ENCODE measurements at regions not wholly inside any gene's neighbourhood (a gene's known extent, or its start where the extent isn't known, plus 50 kb on each side); places are given as distances from the start of the nearest gene placed in this dataset.
"Not testable (repeated sequence)": the region's sequence is repeated elsewhere in the genome, so short reads cannot be mapped to it uniquely, and the experiment has no call there.

DNA sequence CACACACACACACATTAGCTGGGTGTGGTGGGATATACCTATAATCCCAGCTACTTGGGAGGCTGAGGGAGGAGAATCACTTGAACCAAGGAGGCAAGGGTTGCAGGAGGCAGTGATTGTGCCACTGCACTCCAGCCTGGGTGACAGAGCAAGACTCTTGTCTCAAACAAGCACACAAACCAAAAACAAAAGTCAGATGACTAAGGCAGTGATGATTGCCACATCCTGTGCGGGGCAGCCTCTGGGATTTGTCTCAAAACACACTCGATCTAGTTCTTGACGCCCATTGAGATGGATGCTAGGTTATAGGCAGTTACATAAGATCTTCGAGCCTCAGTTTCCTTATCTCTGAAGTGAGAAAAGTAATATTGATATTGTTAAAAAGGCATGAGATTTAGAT is 57.8 kb upstream of the NBPF8 start:
- H3K27ac ChIP-seq (ENCODE audit: low read length); H3K4me1 ChIP-seq (ENCODE audit: low read length); H3K9ac ChIP-seq (ENCODE audit: low read length); H3K36me3 ChIP-seq (replicated peaks; ENCODE audit: low read depth, low read length); H4K20me1 ChIP-seq (ENCODE audit: insufficient read depth, low read length); H3K4me3 ChIP-seq (ENCODE audit: low read length); H3K9me3 ChIP-seq (ENCODE audit: insufficient read depth, low read length); H3K79me2 ChIP-seq (ENCODE audit: low read length); H2AFZ ChIP-seq (ENCODE audit: low read depth, low read length); H3K27me3 ChIP-seq (ENCODE audit: low read depth, low read length): not testable (repeated sequence)
- H3K4me2 ChIP-seq (ENCODE audit: low read length): peak overlapping the region; percentile 12; the same call in 1 of the 2 replicates

DNA sequence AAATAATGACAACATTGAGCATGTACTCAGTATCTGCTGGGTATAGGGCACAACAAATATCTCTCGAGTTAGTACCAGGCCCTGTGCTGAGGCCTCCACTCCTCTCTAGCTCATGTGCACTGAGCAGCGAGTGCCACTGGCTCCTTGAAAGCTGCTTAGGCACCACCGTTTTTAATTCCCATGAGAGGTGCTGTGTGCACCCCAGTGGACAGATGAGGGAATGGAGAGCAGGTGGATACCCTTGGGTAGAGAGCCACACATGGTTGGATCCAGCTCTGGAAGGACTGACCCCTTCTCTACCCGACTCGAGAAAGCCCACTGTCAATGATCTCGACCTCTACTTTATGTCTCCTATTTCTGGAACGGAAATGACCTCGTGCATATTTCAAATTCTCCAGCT is 58.7 kb upstream of the NBPF8 start:
- not testable (repeated sequence) for H3K9me3 ChIP-seq (ENCODE audit: insufficient read depth, low read length); H3K79me2 ChIP-seq (ENCODE audit: low read length); H4K20me1 ChIP-seq (ENCODE audit: insufficient read depth, low read length); H3K9ac ChIP-seq (ENCODE audit: low read length); H3K4me3 ChIP-seq (ENCODE audit: low read length); H3K4me1 ChIP-seq (ENCODE audit: low read length); H3K27me3 ChIP-seq (ENCODE audit: low read depth, low read length); H3K27ac ChIP-seq (ENCODE audit: low read length); H3K36me3 ChIP-seq (replicated peaks; ENCODE audit: low read depth, low read length); H2AFZ ChIP-seq (ENCODE audit: low read depth, low read length); H3K4me2 ChIP-seq (ENCODE audit: low read length)

DNA sequence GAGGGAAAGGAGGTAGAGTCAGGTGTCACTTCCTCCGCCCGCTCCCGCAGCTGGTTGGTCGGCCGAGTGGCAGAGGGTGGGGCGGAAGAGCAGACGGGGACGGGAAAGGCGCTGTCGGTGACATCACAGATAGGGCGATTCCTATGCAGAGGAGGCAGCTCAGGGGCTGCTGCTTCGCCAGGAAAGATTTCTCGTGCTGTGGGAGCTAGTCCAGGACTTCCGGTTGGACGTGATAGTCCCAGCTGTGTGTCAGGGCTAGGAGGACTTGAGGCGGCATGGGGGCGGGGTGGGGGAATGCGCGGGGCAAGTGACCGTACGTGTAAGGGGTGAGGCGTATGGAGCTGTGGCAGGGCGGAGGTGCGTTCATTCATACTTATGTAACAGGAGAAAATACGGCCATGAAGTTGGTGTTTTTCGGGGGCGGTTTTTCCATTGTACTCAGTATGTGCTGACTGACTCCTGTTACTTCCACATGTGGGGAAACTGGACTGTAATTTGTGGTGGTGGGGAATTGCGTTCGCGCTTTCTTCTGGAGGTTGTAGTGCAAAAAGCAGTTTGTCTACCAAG is 60.1 kb upstream of the NBPF8 start:
- H3K27ac ChIP-seq (ENCODE audit: low read length): peak overlapping the region; percentile 61
- H3K9ac ChIP-seq (ENCODE audit: low read length): peak overlapping the region; percentile 78
- peak overlapping the region; percentile 77 for H3K4me3 ChIP-seq (ENCODE audit: low read length)
- not testable (repeated sequence) for H3K36me3 ChIP-seq (replicated peaks; ENCODE audit: low read depth, low read length); H2AFZ ChIP-seq (ENCODE audit: low read depth, low read length); H3K79me2 ChIP-seq (ENCODE audit: low read length); H3K9me3 ChIP-seq (ENCODE audit: insufficient read depth, low read length); H4K20me1 ChIP-seq (ENCODE audit: insufficient read depth, low read length); H3K4me1 ChIP-seq (ENCODE audit: low read length); H3K27me3 ChIP-seq (ENCODE audit: low read depth, low read length)
- H3K4me2 ChIP-seq (ENCODE audit: low read length): peak overlapping the region; percentile 47

DNA sequence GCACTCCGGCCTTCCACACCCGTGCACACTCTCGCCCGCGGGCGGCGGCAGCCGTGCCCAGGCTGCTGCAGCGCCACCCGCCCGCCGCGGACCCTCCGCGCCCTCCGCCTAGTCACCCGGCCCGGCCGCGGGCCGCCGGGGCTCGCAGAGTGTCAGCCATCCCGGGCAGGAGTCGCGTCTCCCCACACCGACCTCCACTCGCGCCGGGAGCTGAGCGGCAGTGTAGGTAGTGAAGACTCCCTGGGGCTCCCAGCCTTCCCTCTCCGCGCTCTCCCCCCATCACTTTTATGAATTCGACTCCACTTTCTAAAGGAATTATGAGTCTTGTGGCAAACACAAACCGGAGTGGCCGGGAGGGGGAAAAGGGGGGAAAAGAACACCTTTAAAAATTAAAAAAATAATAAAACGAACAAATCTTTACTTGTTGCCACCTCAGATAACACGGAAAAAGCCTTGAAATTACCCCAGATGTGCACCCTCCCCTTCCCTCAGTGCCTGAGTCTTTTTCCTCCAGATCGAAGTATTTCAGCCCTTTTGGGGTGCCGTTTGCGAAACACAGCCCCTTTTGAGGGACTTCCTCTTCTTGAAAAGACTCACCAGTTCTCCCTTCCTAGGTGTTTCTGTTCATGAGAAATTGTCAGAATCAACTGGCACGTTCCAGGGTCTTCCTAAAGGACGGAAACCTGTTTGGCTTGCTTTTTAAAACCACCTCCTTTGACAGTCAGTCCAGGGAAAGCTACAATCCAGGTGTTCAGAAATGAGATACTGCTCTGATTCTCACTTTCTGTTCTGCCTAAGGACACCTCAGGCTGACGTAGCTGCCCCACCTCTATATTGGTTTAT is 72.4 kb upstream of the NBPF8 start:
- H3K9ac ChIP-seq (ENCODE audit: low read length): peak overlapping the region; percentile 65
- H3K4me2 ChIP-seq (ENCODE audit: low read length): peak overlapping the region; percentile 85
- H3K27me3 ChIP-seq (ENCODE audit: low read depth, low read length); H3K36me3 ChIP-seq (replicated peaks; ENCODE audit: low read depth, low read length); H3K27ac ChIP-seq (ENCODE audit: low read length); H3K4me1 ChIP-seq (ENCODE audit: low read length); H4K20me1 ChIP-seq (ENCODE audit: insufficient read depth, low read length); H2AFZ ChIP-seq (ENCODE audit: low read depth, low read length); H3K9me3 ChIP-seq (ENCODE audit: insufficient read depth, low read length); H3K79me2 ChIP-seq (ENCODE audit: low read length): not testable (repeated sequence)
- H3K4me3 ChIP-seq (ENCODE audit: low read length): peak overlapping the region; percentile 78

DNA sequence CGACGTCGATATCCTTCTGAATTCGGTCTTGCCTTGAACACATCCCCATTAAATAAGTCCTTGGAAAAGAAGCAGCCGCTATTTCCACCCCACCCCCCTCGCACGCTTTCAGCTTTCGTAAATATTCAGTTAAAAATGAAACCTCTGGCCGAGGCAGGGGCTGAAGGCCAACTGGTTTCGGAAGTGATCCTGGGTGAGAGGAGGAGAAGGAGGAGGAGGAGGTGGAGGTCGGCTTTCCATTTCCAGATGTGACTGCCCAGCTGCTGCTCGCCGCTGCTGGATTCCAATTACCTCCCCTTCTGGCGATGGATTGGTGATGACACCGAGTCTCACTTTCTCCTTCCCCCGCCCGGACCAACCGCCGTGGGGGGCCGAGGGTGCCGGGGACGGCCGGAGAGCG is 73.1 kb upstream of the NBPF8 start:
- Histone ChIP-seq H3K4me2 (ENCODE audit: low read length) (peak overlapping the region; percentile 40), H3K9ac (ENCODE audit: low read length) (peak overlapping the region; percentile 60), H3K27ac (ENCODE audit: low read length) (0 out of 2 replicates have a peak overlapping the region, but pooled peaks have one; percentile 32), H3K4me3 (ENCODE audit: low read length) (peak overlapping the region; percentile 74)
- H3K36me3 ChIP-seq (replicated peaks; ENCODE audit: low read depth, low read length); H3K79me2 ChIP-seq (ENCODE audit: low read length); H4K20me1 ChIP-seq (ENCODE audit: insufficient read depth, low read length); H2AFZ ChIP-seq (ENCODE audit: low read depth, low read length); H3K4me1 ChIP-seq (ENCODE audit: low read length); H3K27me3 ChIP-seq (ENCODE audit: low read depth, low read length); H3K9me3 ChIP-seq (ENCODE audit: insufficient read depth, low read length): not testable (repeated sequence)

DNA sequence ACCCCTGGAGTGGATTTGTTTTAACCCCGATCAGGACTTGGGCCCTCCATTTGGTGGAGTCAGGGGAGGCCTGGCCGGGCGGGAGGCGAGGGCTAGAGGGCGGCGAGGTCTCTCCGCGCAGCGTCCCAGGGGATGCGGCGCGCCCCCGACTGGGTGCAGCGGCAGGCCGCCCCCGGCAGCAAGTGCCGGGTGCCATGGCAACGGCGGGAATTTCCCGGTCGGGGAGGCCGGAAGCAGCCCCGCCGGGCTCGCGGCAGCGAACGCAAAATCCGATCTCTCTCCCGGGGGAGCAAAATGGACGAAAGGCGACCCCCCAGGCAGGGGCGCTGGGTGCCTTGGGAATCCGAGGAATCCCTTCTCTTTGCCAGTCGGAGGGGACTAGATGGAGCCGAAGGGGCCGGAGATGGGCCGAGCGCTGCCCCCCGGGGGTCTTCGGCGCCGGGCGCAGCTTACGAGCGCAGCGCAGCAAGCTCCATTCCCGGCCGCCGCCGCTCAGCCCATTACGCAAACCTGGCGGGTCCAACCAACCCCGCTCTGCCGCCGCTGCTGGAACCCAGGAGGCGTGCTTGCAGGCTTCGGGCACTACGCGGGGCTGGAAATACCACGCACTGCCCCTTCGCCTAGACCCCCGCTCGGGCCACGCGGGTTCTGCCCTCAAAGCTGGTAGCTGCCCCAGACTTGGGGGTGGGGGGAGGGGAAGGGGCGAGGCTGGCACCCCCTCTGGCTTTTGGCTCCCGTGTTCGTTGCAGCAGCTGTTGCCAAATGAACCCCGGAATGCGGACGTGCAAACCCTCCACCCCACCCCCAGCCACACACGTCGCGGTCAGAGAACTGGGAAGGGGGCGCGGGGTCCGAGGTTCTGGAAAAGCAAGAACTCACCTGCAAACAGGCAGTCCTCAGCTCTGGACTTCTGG is 73.7 kb upstream of the NBPF8 start:
- Histone ChIP-seq H3K27ac (ENCODE audit: low read length) (peak overlapping the region; percentile 32), H3K4me3 (ENCODE audit: low read length) (peak overlapping the region; percentile 74), H3K9ac (ENCODE audit: low read length) (peak overlapping the region; percentile 60), H3K4me2 (ENCODE audit: low read length) (peak overlapping the region; percentile 26; the same call in 1 of the 2 replicates)
- not testable (repeated sequence) for H3K79me2 ChIP-seq (ENCODE audit: low read length); H3K9me3 ChIP-seq (ENCODE audit: insufficient read depth, low read length); H2AFZ ChIP-seq (ENCODE audit: low read depth, low read length); H3K27me3 ChIP-seq (ENCODE audit: low read depth, low read length); H3K36me3 ChIP-seq (replicated peaks; ENCODE audit: low read depth, low read length); H3K4me1 ChIP-seq (ENCODE audit: low read length); H4K20me1 ChIP-seq (ENCODE audit: insufficient read depth, low read length)

DNA sequence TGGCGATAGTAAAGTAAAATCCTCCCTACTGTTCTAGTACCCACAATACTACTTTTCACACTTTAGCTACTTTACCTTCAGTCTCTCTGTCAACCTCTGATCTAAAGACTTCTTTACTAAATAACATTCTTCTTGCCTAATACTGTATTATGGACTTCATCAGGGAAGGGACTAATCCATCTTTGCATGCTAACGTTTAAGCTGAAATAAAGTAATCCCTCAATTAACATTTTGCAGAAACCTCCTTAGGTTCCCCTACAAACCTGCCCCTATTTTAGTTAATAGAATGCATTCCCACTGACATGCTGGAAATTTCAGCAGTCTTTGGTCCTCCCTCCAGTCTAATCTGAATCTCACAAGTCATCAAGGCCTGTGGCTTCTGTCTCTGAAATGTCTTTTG is 99.1 kb upstream of the NBPF8 start:
- H3K9me3 ChIP-seq (ENCODE audit: insufficient read depth, low read length); H3K79me2 ChIP-seq (ENCODE audit: low read length); H4K20me1 ChIP-seq (ENCODE audit: insufficient read depth, low read length); H3K27me3 ChIP-seq (ENCODE audit: low read depth, low read length); H3K9ac ChIP-seq (ENCODE audit: low read length); H3K4me2 ChIP-seq (ENCODE audit: low read length); H3K27ac ChIP-seq (ENCODE audit: low read length); H3K36me3 ChIP-seq (replicated peaks; ENCODE audit: low read depth, low read length); H3K4me1 ChIP-seq (ENCODE audit: low read length); H2AFZ ChIP-seq (ENCODE audit: low read depth, low read length); H3K4me3 ChIP-seq (ENCODE audit: low read length): not testable (repeated sequence)

DNA sequence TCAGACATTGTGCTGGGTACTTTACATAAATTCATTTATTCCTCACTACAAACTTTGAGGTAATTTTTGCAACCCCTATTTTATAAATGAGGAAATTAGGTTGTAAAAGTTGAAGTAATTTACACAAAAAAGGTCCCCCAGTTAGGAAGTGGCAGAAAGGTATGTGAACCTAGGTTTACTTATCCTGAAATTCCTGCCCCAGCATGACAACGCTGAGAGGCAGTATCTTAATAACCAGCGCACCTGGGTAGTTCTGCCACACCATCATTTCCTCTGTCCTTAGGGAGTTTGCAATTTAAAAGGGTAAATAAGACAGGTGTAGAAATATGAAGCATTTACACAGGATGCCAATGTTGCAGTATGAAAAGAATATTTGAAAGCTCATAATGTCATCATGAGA is 102.9 kb upstream of the NBPF8 start:
- H2AFZ ChIP-seq (ENCODE audit: low read depth, low read length); H3K9ac ChIP-seq (ENCODE audit: low read length); H4K20me1 ChIP-seq (ENCODE audit: insufficient read depth, low read length); H3K4me3 ChIP-seq (ENCODE audit: low read length); H3K36me3 ChIP-seq (replicated peaks; ENCODE audit: low read depth, low read length); H3K4me2 ChIP-seq (ENCODE audit: low read length); H3K27ac ChIP-seq (ENCODE audit: low read length); H3K79me2 ChIP-seq (ENCODE audit: low read length); H3K27me3 ChIP-seq (ENCODE audit: low read depth, low read length); H3K4me1 ChIP-seq (ENCODE audit: low read length); H3K9me3 ChIP-seq (ENCODE audit: insufficient read depth, low read length): not testable (repeated sequence)

DNA sequence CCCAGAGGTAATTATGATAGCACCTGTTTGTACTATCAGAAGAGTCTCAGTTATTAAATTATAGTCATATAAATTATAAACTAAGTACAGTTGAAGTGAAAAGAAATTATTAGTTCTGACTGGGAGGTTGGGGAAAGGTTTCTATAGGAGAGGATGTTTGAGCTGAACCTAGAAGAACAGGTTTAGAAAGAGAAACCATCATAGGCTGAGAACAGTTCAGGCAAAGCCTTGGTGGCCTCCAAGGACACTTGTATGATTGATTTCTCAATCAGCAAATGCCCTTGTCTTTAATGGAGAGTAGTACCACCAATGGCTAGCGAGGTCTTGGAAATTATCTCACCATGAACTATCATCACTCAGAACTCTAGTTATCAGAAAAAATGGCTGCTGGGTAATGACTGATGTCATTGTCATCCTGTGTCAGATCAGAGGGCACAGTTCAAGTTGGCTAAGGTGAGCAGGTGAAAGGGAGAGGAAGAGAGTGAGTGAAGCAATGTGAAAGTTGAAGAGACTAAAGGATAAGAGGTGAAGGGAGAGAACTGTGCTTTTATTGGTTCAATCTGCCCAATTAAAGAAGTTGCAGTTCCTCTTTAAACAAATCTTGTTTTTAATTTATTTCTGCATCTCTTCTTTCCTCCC is 105.8 kb upstream of the NBPF8 start:
- not testable (repeated sequence) for H3K79me2 ChIP-seq (ENCODE audit: low read length); H3K9me3 ChIP-seq (ENCODE audit: insufficient read depth, low read length); H2AFZ ChIP-seq (ENCODE audit: low read depth, low read length); H3K9ac ChIP-seq (ENCODE audit: low read length); H4K20me1 ChIP-seq (ENCODE audit: insufficient read depth, low read length); H3K4me1 ChIP-seq (ENCODE audit: low read length); H3K36me3 ChIP-seq (replicated peaks; ENCODE audit: low read depth, low read length); H3K27me3 ChIP-seq (ENCODE audit: low read depth, low read length); H3K4me3 ChIP-seq (ENCODE audit: low read length); H3K27ac ChIP-seq (ENCODE audit: low read length); H3K4me2 ChIP-seq (ENCODE audit: low read length)

All from OCI-LY3 (cell line).